ENCODE measurements at regions not wholly inside any gene's neighbourhood (a gene's known extent, or its start where the extent isn't known, plus 50 kb on each side); places are given as distances from the start of the nearest gene placed in this dataset.
"Not testable (repeated sequence)": the region's sequence is repeated elsewhere in the genome, so short reads cannot be mapped to it uniquely, and the experiment has no call there.

- Histone ChIP-seq H3K4me3 (ENCODE audit: low read depth, low read length) (no peak overlapping the region), H3K9me3 (no peaks in the 10 kb centered on the region), H3K4me1 (peaks cover 6% of the 10 kb centered on the region), H3K27me3 (replicated peaks; ENCODE audit: control insufficient read depth, insufficient read depth, low read length) (no peaks in the 10 kb centered on the region), H3K36me3 (ENCODE audit: control insufficient read depth, insufficient read depth, low read length) (no peaks in the 10 kb centered on the region)
- no peaks in the 10 kb centered on the region for H3K9me3 Mint-ChIP-seq (ENCODE audit: unreplicated experiment)
- no peaks in the 10 kb centered on the region for H3K27me3 Mint-ChIP-seq (ENCODE audit: insufficient read depth, unreplicated experiment)
- intact Hi-C loops (cut with micrococcal nuclease; ENCODE audit: unreplicated experiment), result no loop called here
- no peak overlapping the region for H3K27ac Mint-ChIP-seq (ENCODE audit: unreplicated experiment)
- H3K36me3 Mint-ChIP-seq (ENCODE audit: insufficient read depth, unreplicated experiment), result no peaks in the 10 kb centered on the region
- H3K4me1 Mint-ChIP-seq (ENCODE audit: low read depth, unreplicated experiment), result no peaks in the 10 kb centered on the region
- ChIA-PET CTCF (no interaction called here), POLR2A (no interaction called here)
- DNase-seq, result no peak
- no peak for TF ChIP-seq CTCF (IDR thresholded peaks at IDR 0.05; ENCODE audit: insufficient read depth in 1 of 2, low read depth in 1 of 2, low read length in 1 of 2, severe bottlenecking in 1 of 2, unreplicated experiment in 1 of 2)
- no peak overlapping the region for H3K4me3 Mint-ChIP-seq (ENCODE audit: unreplicated experiment)
- no TSS peak for BruUV-seq (replicated peaks)
Measured at GRCh38 chr4:12612876-12613275, 871.3 kb downstream of the RAB28 start.

- H3K4me3 Mint-ChIP-seq (ENCODE audit: unreplicated experiment); BruUV-seq (replicated peaks); DNase-seq; intact Hi-C loops (cut with micrococcal nuclease; ENCODE audit: unreplicated experiment); H3K4me1 ChIP-seq; H3K4me1 Mint-ChIP-seq (ENCODE audit: low read depth, unreplicated experiment); H3K27me3 ChIP-seq (replicated peaks; ENCODE audit: control insufficient read depth, insufficient read depth, low read length); H3K9me3 Mint-ChIP-seq (ENCODE audit: unreplicated experiment); H3K27ac Mint-ChIP-seq (ENCODE audit: unreplicated experiment); H3K36me3 ChIP-seq (ENCODE audit: control insufficient read depth, insufficient read depth, low read length); H3K27me3 Mint-ChIP-seq (ENCODE audit: insufficient read depth, unreplicated experiment); H3K36me3 Mint-ChIP-seq (ENCODE audit: insufficient read depth, unreplicated experiment); CTCF ChIA-PET; H3K9me3 ChIP-seq; H3K4me3 ChIP-seq (ENCODE audit: low read depth, low read length): not testable (repeated sequence)
- POLR2A ChIA-PET, result interaction anchor here (0.5 kb wide), 1 partner anchor 24 kb away, joined by 5 read pairs; no protein-coding TSS in a partner anchor
Measured at GRCh38 chr4:12609212-12609875, 874.8 kb downstream of the RAB28 start.

- no peaks in the 10 kb centered on the region for H3K27me3 Mint-ChIP-seq (ENCODE audit: insufficient read depth, unreplicated experiment)
- ChIA-PET POLR2A (no interaction called here), CTCF (no interaction called here)
- intact Hi-C loops (cut with micrococcal nuclease; ENCODE audit: unreplicated experiment), result no loop called here
- no peak overlapping the region for H3K4me3 ChIP-seq (ENCODE audit: low read depth, low read length)
- no peaks in the 10 kb centered on the region for H3K36me3 Mint-ChIP-seq (ENCODE audit: insufficient read depth, unreplicated experiment)
- no peaks in the 10 kb centered on the region for H3K27me3 ChIP-seq (replicated peaks; ENCODE audit: control insufficient read depth, insufficient read depth, low read length)
- no peak for DNase-seq
- no peaks in the 10 kb centered on the region for H3K4me1 Mint-ChIP-seq (ENCODE audit: low read depth, unreplicated experiment)
- peak in 1 of 2 experiments; percentile 14 for TF ChIP-seq CTCF (IDR thresholded peaks at IDR 0.05; ENCODE audit: insufficient read depth in 1 of 2, low read depth in 1 of 2, low read length in 1 of 2, severe bottlenecking in 1 of 2, unreplicated experiment in 1 of 2)
- H3K4me1 ChIP-seq, result no peaks in the 10 kb centered on the region
- H3K9me3 Mint-ChIP-seq (ENCODE audit: unreplicated experiment), result no peaks in the 10 kb centered on the region
- no peak overlapping the region for H3K4me3 Mint-ChIP-seq (ENCODE audit: unreplicated experiment)
- H3K9me3 ChIP-seq, result no peaks in the 10 kb centered on the region
- H3K27ac Mint-ChIP-seq (ENCODE audit: unreplicated experiment), result no peak overlapping the region
- no TSS peak for BruUV-seq (replicated peaks)
- no peaks in the 10 kb centered on the region for H3K36me3 ChIP-seq (ENCODE audit: control insufficient read depth, insufficient read depth, low read length)
Measured at GRCh38 chr4:12595986-12596385, 888.2 kb downstream of the RAB28 start.

- H3K9me3 ChIP-seq, result no peaks in the 10 kb centered on the region
- Mint-ChIP-seq H3K9me3 (ENCODE audit: unreplicated experiment) (no peaks in the 10 kb centered on the region), H3K4me1 (ENCODE audit: low read depth, unreplicated experiment) (no peaks in the 10 kb centered on the region), H3K27ac (ENCODE audit: unreplicated experiment) (no peak overlapping the region), H3K4me3 (ENCODE audit: unreplicated experiment) (no peak overlapping the region), H3K36me3 (ENCODE audit: insufficient read depth, unreplicated experiment) (no peaks in the 10 kb centered on the region), H3K27me3 (ENCODE audit: insufficient read depth, unreplicated experiment) (no peaks in the 10 kb centered on the region)
- H3K27me3 ChIP-seq (replicated peaks; ENCODE audit: control insufficient read depth, insufficient read depth, low read length), result no peaks in the 10 kb centered on the region
- H3K36me3 ChIP-seq (ENCODE audit: control insufficient read depth, insufficient read depth, low read length), result no peaks in the 10 kb centered on the region
- no peaks in the 10 kb centered on the region for H3K4me1 ChIP-seq
- no TSS peak for BruUV-seq (replicated peaks)
- no peak for TF ChIP-seq CTCF (IDR thresholded peaks at IDR 0.05; ENCODE audit: insufficient read depth in 1 of 2, low read depth in 1 of 2, low read length in 1 of 2, severe bottlenecking in 1 of 2, unreplicated experiment in 1 of 2)
- DNase-seq, result no peak
- intact Hi-C loops (cut with micrococcal nuclease; ENCODE audit: unreplicated experiment), result no loop called here
- POLR2A ChIA-PET, result no interaction called here
- CTCF ChIA-PET, result no interaction called here
- no peak overlapping the region for H3K4me3 ChIP-seq (ENCODE audit: low read depth, low read length)
Measured at GRCh38 chr4:12595489-12595888, 888.7 kb downstream of the RAB28 start.

Data from Caco-2 (cell line).